H1 (cell line): ENCODE measurements at regions not wholly inside any gene's neighbourhood (a gene's known extent, or its start where the extent isn't known, plus 50 kb on each side); places are given as distances from the start of the nearest gene placed in this dataset.

ENCODE experiments used
- CTCF ChIA-PET: fragments of 300-600 bp; sonication (Branson Sonifier 250); formaldehyde crosslinking; loops from one replicate; lab custom pipeline; 2021; ENCODE audit not compliant: partially characterized antibody; lab: Charles Lee
- POLR2A ChIA-PET: fragments of 300-600 bp; sonication (Branson Sonifier 250); formaldehyde crosslinking; loops from one replicate; lab custom pipeline; 2021; ENCODE audit warnings: inconsistent platforms; ENCODE audit not compliant: partially characterized antibody; lab: Charles Lee
- DNase-seq, 2 experiments: peaks; one replicate each; pipeline versions ENCODE4 v3.0.0 to v3.0.0-alpha.2; 2010 to 2022; ENCODE audit warnings: low spot score in 2 of 2, low read depth in 1 of 2, mixed read lengths in 1 of 2
- FAIRE-seq: peaks from 2 replicates; lab custom pipeline; 2011; peaks lifted over from hg19 to GRCh38; lab: Jason Lieb, UNC
- H2AFZ ChIP-seq: 2 replicates; pipeline ENCODE4 v1.8.1; 2012; ENCODE audit warnings: low read length, inconsistent platforms
- H2AK5ac ChIP-seq: 2 replicates; pipeline ENCODE4 v1.6.1; 2013; ENCODE audit warnings: low read depth, low read length
- H2BK120ac ChIP-seq: replicated peaks from 2 replicates; pipeline ENCODE3; 2013; ENCODE audit warnings: low read depth, low read length, inconsistent platforms
- H2BK12ac ChIP-seq: 2 replicates; pipeline ENCODE4 v1.6.1; 2013; ENCODE audit warnings: low read depth, low read length
- H2BK15ac ChIP-seq: 2 replicates; pipeline ENCODE4 v1.6.1; 2013; ENCODE audit warnings: low read length
- H2BK20ac ChIP-seq: 2 replicates; pipeline ENCODE4 v1.6.1; 2013; ENCODE audit warnings: low read length
- H2BK5ac ChIP-seq: 2 replicates; pipeline ENCODE4 v1.6.1; 2013; ENCODE audit warnings: low read depth, low read length
- H3K14ac ChIP-seq: 2 replicates; pipeline ENCODE4 v1.6.1; 2013; ENCODE audit warnings: inconsistent platforms; ENCODE audit not compliant: insufficient read length
- H3K18ac ChIP-seq: 2 replicates; pipeline ENCODE4 v1.6.1; 2013; ENCODE audit warnings: low read length; ENCODE audit errors: extremely low read depth
- H3K23ac ChIP-seq: 2 replicates; pipeline ENCODE4 v1.6.1; 2013; ENCODE audit warnings: inconsistent platforms; ENCODE audit not compliant: insufficient read length
- H3K23me2 ChIP-seq: 2 replicates; pipeline ENCODE4 v1.6.1; 2013; ENCODE audit warnings: low read depth, low read length
- H3K27ac ChIP-seq: 2 replicates; pipeline ENCODE4 v1.6.1; 2011; ENCODE audit warnings: low read depth, low read length, inconsistent platforms
- H3K27me3 ChIP-seq, 4 experiments: replicated peaks in 1 of 4; 1 replicate in 1 of 4; 2 replicates in 3 of 4; pipeline versions ENCODE4 v1.6.1 to v1.8.1; 2011 to 2013; ENCODE audit warnings: low read length in 3 of 4, mild to moderate bottlenecking in 3 of 4, inconsistent platforms in 2 of 4, mixed read lengths in 2 of 4, moderate library complexity in 1 of 4; ENCODE audit not compliant: control insufficient read depth in 3 of 4, insufficient read depth in 3 of 4; ENCODE audit errors: extremely low read depth in 1 of 4
- H3K36me3 ChIP-seq, 4 experiments: 2 replicates each; pipeline versions ENCODE4 v1.6.1 to v1.8.1; 2011 to 2013; ENCODE audit warnings: mild to moderate bottlenecking in 4 of 4, low read length in 3 of 4, moderate library complexity in 2 of 4, control low read depth in 1 of 4, inconsistent platforms in 1 of 4; ENCODE audit not compliant: insufficient read depth in 4 of 4, control insufficient read depth in 2 of 4
- H3K4ac ChIP-seq: replicated peaks from 2 replicates; pipeline ENCODE3; 2013; ENCODE audit warnings: low read length, low read depth, mixed read lengths, inconsistent platforms; ENCODE audit not compliant: insufficient read length
- H3K4me1 ChIP-seq, 4 experiments: replicated peaks in 1 of 4; 1 replicate in 1 of 4; 2 replicates in 3 of 4; pipeline versions ENCODE4 v1.6.1 to v1.8.1; 2011 to 2013; ENCODE audit warnings: low read length in 3 of 4, inconsistent platforms in 2 of 4, mixed read lengths in 1 of 4; ENCODE audit not compliant: insufficient read depth in 4 of 4, control insufficient read depth in 3 of 4
- H3K4me2 ChIP-seq, 2 experiments: 2 replicates each; pipeline versions ENCODE4 v1.6.1 to v1.8.1; 2011 to 2013; ENCODE audit warnings: low read depth in 2 of 2, low read length in 2 of 2, control low read depth in 1 of 2, inconsistent platforms in 1 of 2, mild to moderate bottlenecking in 1 of 2; ENCODE audit not compliant: insufficient read depth in 1 of 2
- H3K4me3 ChIP-seq, 4 experiments: fragments of 200-600, 300-600 bp in 1 of 4; sonication (generic), shearing (Covaris generic), sonication (Bioruptor Twin) in 1 of 4; 2 replicates each; pipeline versions ENCODE4 v1.5.1 to v1.8.1; 2011 to 2016; ENCODE audit warnings: low read length in 4 of 4, low read depth in 3 of 4, control low read depth in 2 of 4, inconsistent platforms in 2 of 4, mild to moderate bottlenecking in 2 of 4, mixed read lengths in 1 of 4, moderate library complexity in 1 of 4; ENCODE audit not compliant: insufficient read depth in 2 of 4; ENCODE audit errors: extremely low read depth in 1 of 4
- H3K56ac ChIP-seq: replicated peaks from 2 replicates; pipeline ENCODE3; 2013; ENCODE audit warnings: low read depth, mild to moderate bottlenecking, mixed read lengths, low read length, inconsistent platforms; ENCODE audit not compliant: insufficient read length
- H3K79me1 ChIP-seq: 2 replicates; pipeline ENCODE4 v1.6.1; 2013; ENCODE audit warnings: low read depth, low read length, control low read depth
- H3K79me2 ChIP-seq, 2 experiments: 2 replicates each; pipeline versions ENCODE4 v1.6.1 to v1.8.1; 2012 to 2013; ENCODE audit warnings: low read length in 2 of 2, mild to moderate bottlenecking in 2 of 2, inconsistent platforms in 1 of 2; ENCODE audit not compliant: insufficient read depth in 2 of 2, control insufficient read depth in 1 of 2
- H3K9ac ChIP-seq, 4 experiments: replicated peaks in 1 of 4; 1 replicate in 1 of 4; 2 replicates in 3 of 4; pipeline versions ENCODE4 v1.6.1 to v1.8.1; 2011 to 2013; ENCODE audit warnings: low read depth in 3 of 4, low read length in 3 of 4, control low read depth in 2 of 4, mild to moderate bottlenecking in 2 of 4, moderate library complexity in 2 of 4, inconsistent platforms in 1 of 4; ENCODE audit errors: extremely low read depth in 1 of 4
- H3K9me3 ChIP-seq, 2 experiments: 2 replicates each; pipeline versions ENCODE4 v1.6.1 to v1.8.1; 2012 to 2013; ENCODE audit warnings: mild to moderate bottlenecking in 2 of 2, moderate library complexity in 2 of 2, control low read depth in 1 of 2, inconsistent platforms in 1 of 2, low read depth in 1 of 2, low read length in 1 of 2, mixed read lengths in 1 of 2; ENCODE audit not compliant: insufficient read depth in 2 of 2
- H4K20me1 ChIP-seq, 2 experiments: replicated peaks in 1 of 2; 2 replicates each; pipeline versions ENCODE3 to v1.8.1; 2011 to 2013; ENCODE audit warnings: inconsistent platforms in 2 of 2, low read length in 2 of 2, mild to moderate bottlenecking in 1 of 2; ENCODE audit not compliant: insufficient read depth in 2 of 2, control insufficient read depth in 1 of 2
- H4K5ac ChIP-seq: 2 replicates; pipeline ENCODE4 v1.6.1; 2013; ENCODE audit warnings: low read length, low read depth, mixed read lengths, inconsistent platforms; ENCODE audit not compliant: insufficient read length
- H4K8ac ChIP-seq: 2 replicates; pipeline ENCODE4 v1.8.0; 2013; ENCODE audit warnings: mild to moderate bottlenecking, moderate library complexity, low read length, inconsistent platforms; ENCODE audit not compliant: insufficient read depth; ENCODE audit errors: extremely low read depth
- H4K91ac ChIP-seq: replicated peaks from 2 replicates; pipeline ENCODE3; 2013; ENCODE audit warnings: low read length, mixed read lengths, inconsistent platforms; ENCODE audit not compliant: insufficient read length
- CEBPB ChIP-seq: IDR thresholded peaks from 2 replicates; pipeline ENCODE4 v1.6.1; 2012; ENCODE audit warnings: low read depth, low read length
- EP300 ChIP-seq, 2 experiments: IDR thresholded peaks; 1 replicate in 1 of 2; 2 replicates in 1 of 2; pipeline ENCODE4 v1.6.1; 2011 to 2012; ENCODE audit warnings: low read depth in 2 of 2, low read length in 2 of 2, mild to moderate bottlenecking in 2 of 2, borderline replicate concordance in 1 of 2, inconsistent platforms in 1 of 2, moderate library complexity in 1 of 2
- HDAC2 ChIP-seq, 2 experiments: fragments of 300-600 bp in 1 of 2; sonication (generic) in 1 of 2; IDR thresholded peaks; 2 replicates each; pipeline ENCODE4 v1.6.1; 2011 to 2012; ENCODE audit warnings: low read depth in 2 of 2, low read length in 2 of 2, mild to moderate bottlenecking in 2 of 2, moderate library complexity in 2 of 2, borderline replicate concordance in 1 of 2, inconsistent platforms in 1 of 2
- SIX5 ChIP-seq: IDR thresholded peaks from 2 replicates; pipeline ENCODE4 v1.6.1; 2011; ENCODE audit warnings: mild to moderate bottlenecking, low read depth, low read length
- SP4 ChIP-seq: IDR thresholded peaks from 2 replicates; pipeline ENCODE4 v1.6.1; 2012; ENCODE audit warnings: low read length, inconsistent platforms
- YY1 ChIP-seq: IDR thresholded peaks from 2 replicates; pipeline ENCODE4 v1.6.1; 2011; ENCODE audit warnings: low read depth, mild to moderate bottlenecking, low read length
- WGBS, 2 experiments: shearing (Covaris generic) in 1 of 2; methylation state at CpG; one replicate each; pipeline versions ENCODE4 v1.1.6 to v1.1.7; 2013 to 2015; ENCODE audit warnings: low lambda C conversion rate in 2 of 2, mixed read lengths in 2 of 2, inconsistent platforms in 1 of 2, low coverage in 1 of 2, missing lambda C conversion rate in 1 of 2; ENCODE audit not compliant: insufficient replicate concordance in 2 of 2, insufficient coverage in 1 of 2, insufficient read length in 1 of 2; ENCODE audit errors: extremely low coverage in 1 of 2, missing lambda C conversion rate in 1 of 2; 5-methylcytosine and 5-hydroxymethylcytosine counted together
- TF ChIP-seq, protein P1 (sequence below): IDR thresholded peaks from 2 replicates; pipeline ENCODE4 v1.6.1; 2012; ENCODE audit warnings: low read length, inconsistent platforms

DNA sequence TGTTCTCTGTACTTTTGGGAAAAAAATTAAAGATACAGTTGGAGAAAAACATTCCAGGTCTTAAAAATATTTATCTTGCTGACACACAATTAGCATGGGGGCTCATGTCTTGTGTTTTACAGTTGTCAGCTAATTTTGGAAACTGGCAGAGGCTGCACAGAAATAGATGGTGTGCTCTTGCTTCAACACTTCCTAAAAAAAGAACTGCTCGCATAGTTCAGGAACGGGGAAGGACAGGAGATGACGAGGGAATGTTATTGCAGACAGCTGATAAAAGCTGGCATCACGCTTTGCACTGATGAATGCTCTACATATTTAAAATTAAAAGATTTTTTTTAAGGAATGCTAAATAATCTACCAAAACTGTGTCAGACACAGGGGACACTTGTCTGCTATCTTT is 103.5 kb upstream of the CELF2 start:
- TF ChIP-seq SIX5 (no peak), EP300 (IDR thresholded peaks at IDR 0.05; ENCODE audit: borderline replicate concordance in 1 of 2, low read depth in 2 of 2, low read length in 2 of 2) (no peak), CEBPB (no peak), YY1 (no peak), HDAC2 (IDR thresholded peaks at IDR 0.05; ENCODE audit: borderline replicate concordance in 1 of 2, low read depth in 2 of 2, low read length in 2 of 2) (no peak), SP4 (no peak)
- TF ChIP-seq, protein P1, sequence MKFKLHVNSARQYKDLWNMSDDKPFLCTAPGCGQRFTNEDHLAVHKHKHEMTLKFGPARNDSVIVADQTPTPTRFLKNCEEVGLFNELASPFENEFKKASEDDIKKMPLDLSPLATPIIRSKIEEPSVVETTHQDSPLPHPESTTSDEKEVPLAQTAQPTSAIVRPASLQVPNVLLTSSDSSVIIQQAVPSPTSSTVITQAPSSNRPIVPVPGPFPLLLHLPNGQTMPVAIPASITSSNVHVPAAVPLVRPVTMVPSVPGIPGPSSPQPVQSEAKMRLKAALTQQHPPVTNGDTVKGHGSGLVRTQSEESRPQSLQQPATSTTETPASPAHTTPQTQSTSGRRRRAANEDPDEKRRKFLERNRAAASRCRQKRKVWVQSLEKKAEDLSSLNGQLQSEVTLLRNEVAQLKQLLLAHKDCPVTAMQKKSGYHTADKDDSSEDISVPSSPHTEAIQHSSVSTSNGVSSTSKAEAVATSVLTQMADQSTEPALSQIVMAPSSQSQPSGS: no peak
- TF ChIP-seq, all 59 proteins: peak for 0
- Histone ChIP-seq H3K27me3 (no peaks in the 10 kb centered on the region), H3K79me2 (no peaks in the 10 kb centered on the region), H3K4ac (no peak overlapping the region), H4K8ac (no peak overlapping the region), H2BK12ac (no peak overlapping the region), H3K27ac (no peak overlapping the region), H4K91ac (no peak overlapping the region), H2BK20ac (no peak overlapping the region), H3K36me3 (no peaks in the 10 kb centered on the region), H3K23me2 (no peaks in the 10 kb centered on the region), H4K5ac (no peak overlapping the region), H3K9ac (no peak overlapping the region), H2AK5ac (no peak overlapping the region), H3K4me3 (no peak overlapping the region), H3K23ac (no peak overlapping the region), H2BK5ac (no peak overlapping the region), H4K20me1 (no peaks in the 10 kb centered on the region), H2AFZ (no peak overlapping the region), H3K14ac (no peak overlapping the region), H2BK15ac (no peak overlapping the region), H3K18ac (no peak overlapping the region), H3K9me3 (no peaks in the 10 kb centered on the region), H3K4me2 (no peak overlapping the region), H3K56ac (no peak overlapping the region), H3K79me1 (no peaks in the 10 kb centered on the region), H2BK120ac (no peak overlapping the region), H3K4me1 (peaks cover 0 to 4% (median 0%) of the 10 kb centered on the region in 4 experiments; a peak in 1 of 7 replicates)
- 93% methylated on average over 4 of the region's 4 CpGs; no CpG with 5 or more reads in 1 of the 2 experiments for WGBS, 2 experiments
- FAIRE-seq (no peak), DNase-seq (no peak)
- ChIA-PET POLR2A (no interaction called here), CTCF (no interaction called here)
